PFSK-1 (cell line): ENCODE measurements at regions not wholly inside any gene's neighbourhood (a gene's known extent, or its start where the extent isn't known, plus 50 kb on each side); places are given as distances from the start of the nearest gene placed in this dataset.

Experiments
- FOXP2 ChIP-seq: optimal IDR thresholded peaks from 2 replicates; pipeline ENCODE3; 2011; ENCODE audit warnings: borderline replicate concordance, control low read depth, inconsistent platforms; ENCODE audit not compliant: insufficient read depth; ENCODE audit errors: extremely low read length, extremely low read depth
- POLR2AphosphoS5 ChIP-seq: IDR thresholded peaks from 2 replicates; pipeline ENCODE4 v1.6.1; 2012; ENCODE audit warnings: low read depth, mild to moderate bottlenecking, control low read depth, low read length, moderate library complexity
- REST ChIP-seq, 2 experiments: IDR thresholded peaks; 2 replicates each; pipeline versions ENCODE4 v1.6.1 to v1.8.0; 2011 to 2012; ENCODE audit warnings: low read depth in 2 of 2, low read length in 2 of 2, control low read depth in 1 of 2, inconsistent platforms in 1 of 2, mild to moderate bottlenecking in 1 of 2, moderate library complexity in 1 of 2; ENCODE audit not compliant: insufficient read depth in 1 of 2
- SIN3A ChIP-seq: IDR thresholded peaks from 2 replicates; pipeline ENCODE4 v1.6.1; 2012; ENCODE audit warnings: mild to moderate bottlenecking, low read length, moderate library complexity, borderline replicate concordance; ENCODE audit not compliant: insufficient read depth
- TAF1 ChIP-seq: IDR thresholded peaks from 2 replicates; pipeline ENCODE4 v1.6.1; 2012; ENCODE audit warnings: low read length, control low read depth, borderline replicate concordance; ENCODE audit not compliant: insufficient read depth

GRCh38 chr6:82419132-82419581 lies 55.5 kb downstream of the TPBG start:
- no peak for TF ChIP-seq FOXP2
- TF ChIP-seq POLR2AphosphoS5, result no peak
- TF ChIP-seq REST (IDR thresholded peaks at IDR 0.05; ENCODE audit: insufficient read depth in 1 of 2, low read depth in 2 of 2, low read length in 2 of 2), result no peak
- no peak for TF ChIP-seq SIN3A
- no peak for TF ChIP-seq TAF1

GRCh38 chr6:82419859-82420258 lies 56.2 kb downstream of the TPBG start:
- TF ChIP-seq POLR2AphosphoS5 (no peak), REST (IDR thresholded peaks at IDR 0.05; ENCODE audit: insufficient read depth in 1 of 2, low read depth in 2 of 2, low read length in 2 of 2) (no peak), SIN3A (no peak), TAF1 (no peak), FOXP2 (no peak)

GRCh38 chr6:82430611-82431010 lies 67.0 kb downstream of the TPBG start:
- TF ChIP-seq FOXP2 (no peak), REST (IDR thresholded peaks at IDR 0.05; ENCODE audit: insufficient read depth in 1 of 2, low read depth in 2 of 2, low read length in 2 of 2) (no peak), POLR2AphosphoS5 (no peak)

- TF ChIP-seq POLR2AphosphoS5 (no peak), TAF1 (no peak), SIN3A (no peak), FOXP2 (no peak), REST (IDR thresholded peaks at IDR 0.05; ENCODE audit: insufficient read depth in 1 of 2, low read depth in 2 of 2, low read length in 2 of 2) (no peak)
Observed at GRCh38 chr6:82436740-82437139, 73.1 kb downstream of the TPBG start.

- no peak for TF ChIP-seq POLR2AphosphoS5
Observed at GRCh38 chr6:82437701-82438100, 74.1 kb downstream of the TPBG start.
